A549 (cell line): ENCODE measurements at regions not wholly inside any gene's neighbourhood (a gene's known extent, or its start where the extent isn't known, plus 50 kb on each side); places are given as distances from the start of the nearest gene placed in this dataset.

Experiments
- ATAC-seq, 2 experiments: fragments of 200-7000 bp in 1 of 2; fragments of >200 bp in 1 of 2; cut with Nextera tagmentation in 1 of 2; cut with Tn5 transposase in 1 of 2; 3 replicates each; pipeline versions ENCODE4 v1.8.0 to v1.9.1; 2018 to 2020; ENCODE audit warnings: mild to moderate bottlenecking in 1 of 2, moderate library complexity in 1 of 2
- CTCF ChIA-PET: fragments of 300-600 bp; sonication (Branson Sonifier 250); formaldehyde crosslinking; extraction: SDS; loops from one replicate; lab custom pipeline; 2021; ENCODE audit warnings: antibody characterized with exemption, inconsistent platforms; lab: Yijun Ruan, JAX
- POLR2A ChIA-PET: fragments of 350-600 bp; formaldehyde crosslinking; extraction: SDS; loops from one replicate; lab custom pipeline; 2021; ENCODE audit warnings: antibody characterized with exemption, inconsistent platforms; lab: Yijun Ruan, JAX
- DNase-seq, 2 experiments: peaks; one replicate each; pipeline versions ENCODE4 v3.0.0 to v3.0.0-alpha.2; 2011 to 2016; ENCODE audit warnings: low read depth in 1 of 2, low spot score in 1 of 2
- FAIRE-seq: peaks from 2 replicates; lab custom pipeline; 2011; peaks lifted over from hg19 to GRCh38; lab: Jason Lieb, UNC
- H3K27ac ChIP-seq, 2 experiments: fragments of >200 bp; sonication (Bioruptor Twin); formaldehyde crosslinking; 3 replicates each; pipeline ENCODE4 v1.5.1; 2016 to 2017
- H3K4me1 ChIP-seq: fragments of >200 bp; sonication (Bioruptor Twin); formaldehyde crosslinking; 3 replicates; pipeline ENCODE4 v1.6.1; 2016
- H3K4me2 ChIP-seq: fragments of >200 bp; sonication (Bioruptor Twin); formaldehyde crosslinking; 3 replicates; pipeline ENCODE4 v1.6.1; 2016
- H3K4me3 ChIP-seq: fragments of >200 bp; sonication (Bioruptor Twin); formaldehyde crosslinking; 3 replicates; pipeline ENCODE4 v1.5.1; 2016
- H3K9me3 ChIP-seq: fragments of >200 bp; sonication (Bioruptor Twin); formaldehyde crosslinking; 3 replicates; pipeline ENCODE4 v1.6.1; 2016
- BCL3 ChIP-seq: fragments of >200 bp; sonication (Bioruptor Twin); formaldehyde crosslinking; IDR thresholded peaks from 3 replicates; pipeline ENCODE4 v1.6.1; 2016
- CHD2 ChIP-seq: fragments of 150-350 bp; IDR thresholded peaks from 2 replicates; pipeline ENCODE4 v1.6.1; 2014; ENCODE audit warnings: low read length; ENCODE audit not compliant: partially characterized antibody
- CTCF ChIP-seq: fragments of >200 bp; sonication (Bioruptor Twin); formaldehyde crosslinking; IDR thresholded peaks from 3 replicates; pipeline ENCODE4 v1.5.1; 2016
- EHMT2 ChIP-seq: fragments of 200-600 bp; sonication (generic); IDR thresholded peaks from 2 replicates; pipeline ENCODE4 v1.6.1; 2016; ENCODE audit warnings: antibody characterized with exemption, low read depth, mild to moderate bottlenecking, moderate library complexity
- ELK1 ChIP-seq: fragments of 150-350 bp; IDR thresholded peaks from 2 replicates; pipeline ENCODE4 v1.6.1; 2014; ENCODE audit warnings: low read depth, mild to moderate bottlenecking, low read length
- HOXB5 ChIP-seq: fragments of 250-450 bp; sonication (Bioruptor Pico); IDR thresholded peaks from 2 replicates; pipeline ENCODE4 v1.5.0; 2020; ENCODE audit warnings: mild to moderate bottlenecking, moderate library complexity
- MYC ChIP-seq: IDR thresholded peaks from 2 replicates; pipeline ENCODE4 v1.6.1; 2012; ENCODE audit warnings: mild to moderate bottlenecking, inconsistent platforms, low read length, improper control_type of control experiment, borderline replicate concordance
- NFE2L2 ChIP-seq: fragments of 150-350 bp; conservative IDR thresholded peaks from 2 replicates; pipeline ENCODE4 v1.6.1; 2014; ENCODE audit warnings: low read length
- PBX3 ChIP-seq: IDR thresholded peaks from 2 replicates; pipeline ENCODE4 v1.6.1; 2012
- POLR2A ChIP-seq: IDR thresholded peaks from 2 replicates; pipeline ENCODE4 v1.6.1; 2012; ENCODE audit warnings: mild to moderate bottlenecking, low read length
- RAD21 ChIP-seq, 2 experiments: fragments of >200 bp in 1 of 2; sonication (Bioruptor Twin) in 1 of 2; formaldehyde crosslinking in 1 of 2; IDR thresholded peaks in 1 of 2; conservative IDR thresholded peaks in 1 of 2; 2 replicates in 1 of 2; 3 replicates in 1 of 2; pipeline ENCODE4 v1.6.1; 2012 to 2018; ENCODE audit warnings: inconsistent platforms in 1 of 2
- RFX5 ChIP-seq: fragments of 450-650 bp; IDR thresholded peaks from 2 replicates; pipeline ENCODE4 v1.7.1; 2014; ENCODE audit warnings: antibody characterized with exemption, mild to moderate bottlenecking, moderate library complexity
- RNF2 ChIP-seq: fragments of 200-600 bp; sonication (generic); IDR thresholded peaks from 2 replicates; pipeline ENCODE4 v1.6.1; 2016; ENCODE audit warnings: low read depth, mild to moderate bottlenecking, antibody characterized with exemption, moderate library complexity, borderline replicate concordance
- SMC3 ChIP-seq: fragments of >200 bp; sonication (Bioruptor Twin); formaldehyde crosslinking; IDR thresholded peaks from 3 replicates; pipeline ENCODE4 v1.6.1; 2018; ENCODE audit warnings: inconsistent platforms
- SREBF2 ChIP-seq: fragments of 450-650 bp; IDR thresholded peaks from 2 replicates; pipeline ENCODE4 v1.6.1; 2014; ENCODE audit warnings: mild to moderate bottlenecking, moderate library complexity
- TFCP2L1 ChIP-seq: fragments of 250-450 bp; sonication (Bioruptor Pico); IDR thresholded peaks from 2 replicates; pipeline ENCODE4 v1.5.0; 2021; ENCODE audit warnings: mild to moderate bottlenecking
- ZC3H11A ChIP-seq: fragments of 450-650 bp; IDR thresholded peaks from 2 replicates; pipeline ENCODE4 v1.6.1; 2014; ENCODE audit warnings: antibody characterized with exemption, mild to moderate bottlenecking
- ZNF302 ChIP-seq: fragments of 250-450 bp; sonication (Bioruptor Pico); IDR thresholded peaks from 2 replicates; pipeline ENCODE4 v1.9.0; 2021; ENCODE audit warnings: inconsistent platforms, mild to moderate bottlenecking, moderate library complexity
- WGBS: methylation state at CpG from one replicate; pipeline ENCODE4 v1.1.6; 2017; ENCODE audit errors: missing lambda C conversion rate; 5-methylcytosine and 5-hydroxymethylcytosine counted together
- TF ChIP-seq, protein P1 (sequence below): fragments of >200 bp; sonication (Bioruptor Twin); formaldehyde crosslinking; IDR thresholded peaks from 2 replicates; pipeline ENCODE4 v1.6.1; 2016
- TF ChIP-seq, protein P2 (sequence below): fragments of 250-450 bp; sonication (Bioruptor Pico); IDR thresholded peaks from 2 replicates; pipeline ENCODE4 v1.5.0; 2021; ENCODE audit warnings: mild to moderate bottlenecking, moderate library complexity, borderline replicate concordance

DNA sequence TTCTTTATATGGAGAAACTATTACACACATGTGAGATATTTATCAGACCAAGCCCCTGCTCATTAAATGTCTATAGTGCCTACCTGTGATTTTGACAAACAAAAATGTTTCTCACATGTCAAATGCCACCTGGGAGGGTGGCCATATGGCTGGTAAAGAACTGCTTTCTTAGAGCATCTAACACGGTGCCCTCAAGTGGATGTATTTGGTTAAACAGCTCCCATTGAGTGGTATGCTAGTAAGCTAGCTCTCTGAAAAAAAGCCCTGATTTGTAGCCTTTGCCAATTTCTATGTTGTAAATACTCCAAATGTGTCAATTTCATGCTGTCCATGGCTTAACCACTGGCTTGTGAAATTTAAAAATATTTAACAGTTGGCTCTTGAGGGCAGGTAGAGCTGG lies 94.6 kb downstream of the PMAIP1 start:
- CTCF ChIA-PET: interaction anchor here (1.1 to 3.8 kb wide), 4 partner anchors 9 to 556 kb away, joined by 3 to 70 read pairs (median 17); no protein-coding TSS in a partner anchor
- Histone ChIP-seq H3K4me2 (no peak overlapping the region), H3K27ac (no peak overlapping the region), H3K9me3 (no peaks in the 10 kb centered on the region), H3K4me1 (no peaks in the 10 kb centered on the region), H3K4me3 (no peak overlapping the region)
- POLR2A ChIA-PET: no interaction called here
- FAIRE-seq: no peak
- 21% methylated on average over 1 of the region's 1 CpG for WGBS
- TF ChIP-seq ELK1 (no peak), CTCF (0 out of 3 replicates have a peak, but pooled peaks have one; percentile 7)
- ATAC-seq: peak in 1 of 2 experiments; percentile 54; a peak in 1 of 6 replicates
- peak in 1 of 2 experiments; percentile 11 for DNase-seq

DNA sequence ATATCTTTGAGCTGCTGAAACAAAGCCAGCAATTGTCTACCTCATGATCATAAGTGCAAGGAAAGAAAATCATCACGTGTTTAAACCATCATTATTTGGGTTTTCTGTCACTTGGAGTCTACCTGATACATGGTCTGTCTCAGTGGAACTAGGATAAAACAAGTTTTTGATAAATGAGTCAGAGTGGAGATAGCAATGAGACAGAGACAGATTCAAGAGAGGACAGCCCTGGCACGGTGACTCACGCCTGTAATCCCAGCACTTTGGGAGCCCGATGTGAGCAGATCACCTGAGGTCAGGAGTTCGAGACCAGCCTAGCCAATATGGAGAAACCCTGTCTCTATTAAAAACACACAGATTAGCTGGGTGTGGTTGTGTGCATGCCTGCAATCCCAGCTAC lies 93.8 kb downstream of the PMAIP1 start:
- TF ChIP-seq HOXB5 (CRISPR knock-in tag): no peak
- TF ChIP-seq, protein P1, sequence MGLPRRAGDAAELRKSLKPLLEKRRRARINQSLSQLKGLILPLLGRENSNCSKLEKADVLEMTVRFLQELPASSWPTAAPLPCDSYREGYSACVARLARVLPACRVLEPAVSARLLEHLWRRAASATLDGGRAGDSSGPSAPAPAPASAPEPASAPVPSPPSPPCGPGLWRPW: no peak
- no peak for TF ChIP-seq POLR2A
- no peak for TF ChIP-seq PBX3
- Histone ChIP-seq H3K27ac (no peak overlapping the region), H3K4me3 (no peak overlapping the region), H3K4me1 (no peaks in the 10 kb centered on the region), H3K4me2 (no peak overlapping the region), H3K9me3 (no peaks in the 10 kb centered on the region)
- no peak for FAIRE-seq
- no peak for DNase-seq
- CTCF ChIA-PET: interaction anchor here (1.1 to 3.8 kb wide), 4 partner anchors 8 to 557 kb away, joined by 3 to 70 read pairs (median 17); no protein-coding TSS in a partner anchor
- WGBS: 59% methylated on average over 5 of the region's 5 CpGs
- no peak for ATAC-seq
- POLR2A ChIA-PET: no interaction called here

DNA sequence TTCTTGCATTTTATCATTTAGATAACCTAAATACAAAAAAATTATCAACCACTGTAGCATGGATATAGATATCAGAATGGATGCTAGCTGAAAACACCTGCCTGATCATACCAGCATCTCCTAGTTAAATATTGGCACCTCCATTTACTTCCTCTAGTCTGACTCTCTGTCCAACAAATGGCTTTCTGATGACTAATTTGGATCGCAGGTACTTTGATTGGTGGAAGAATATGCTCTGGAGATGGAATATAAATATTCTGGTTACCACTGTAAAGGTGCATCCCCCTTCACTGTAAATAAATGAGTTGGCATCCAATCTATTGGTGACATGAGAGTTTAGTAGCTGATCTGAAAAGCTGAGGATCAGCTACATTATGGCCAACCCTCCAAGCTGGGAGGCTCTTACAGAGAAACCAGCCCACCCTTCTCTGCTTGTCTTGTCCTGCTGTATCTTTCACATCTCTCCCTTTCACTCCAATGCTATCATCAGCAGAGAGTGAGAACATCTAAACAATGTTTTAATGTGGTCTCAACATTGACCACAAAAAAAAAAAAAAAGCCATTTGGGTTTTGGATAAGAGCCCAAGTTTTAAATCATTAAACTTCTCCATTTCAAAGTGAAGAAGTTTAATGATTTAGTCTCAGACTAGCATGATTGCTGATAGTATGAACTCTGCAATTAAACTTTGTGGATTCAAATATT lies 90.5 kb downstream of the PMAIP1 start:
- no peaks in the 10 kb centered on the region for H3K4me1 ChIP-seq
- no peak overlapping the region for H3K4me2 ChIP-seq
- no peak overlapping the region for H3K4me3 ChIP-seq
- no peak overlapping the region for H3K27ac ChIP-seq
- no peak for TF ChIP-seq MYC
- TF ChIP-seq RFX5: no peak
- no peak for TF ChIP-seq ZC3H11A
- TF ChIP-seq ZNF302: no peak
- TF ChIP-seq HOXB5 (CRISPR knock-in tag): no peak
- 59% methylated on average over 1 of the region's 1 CpG for WGBS
- FAIRE-seq (no peak), ATAC-seq (no peak), DNase-seq (no peak)
- CTCF ChIA-PET: interaction anchor here (0.5 to 2.6 kb wide), 5 partner anchors 12 to 858 kb away, joined by 3 to 11 read pairs (median 4); no protein-coding TSS in a partner anchor
- H3K9me3 ChIP-seq: no peaks in the 10 kb centered on the region
- POLR2A ChIA-PET: no interaction called here

DNA sequence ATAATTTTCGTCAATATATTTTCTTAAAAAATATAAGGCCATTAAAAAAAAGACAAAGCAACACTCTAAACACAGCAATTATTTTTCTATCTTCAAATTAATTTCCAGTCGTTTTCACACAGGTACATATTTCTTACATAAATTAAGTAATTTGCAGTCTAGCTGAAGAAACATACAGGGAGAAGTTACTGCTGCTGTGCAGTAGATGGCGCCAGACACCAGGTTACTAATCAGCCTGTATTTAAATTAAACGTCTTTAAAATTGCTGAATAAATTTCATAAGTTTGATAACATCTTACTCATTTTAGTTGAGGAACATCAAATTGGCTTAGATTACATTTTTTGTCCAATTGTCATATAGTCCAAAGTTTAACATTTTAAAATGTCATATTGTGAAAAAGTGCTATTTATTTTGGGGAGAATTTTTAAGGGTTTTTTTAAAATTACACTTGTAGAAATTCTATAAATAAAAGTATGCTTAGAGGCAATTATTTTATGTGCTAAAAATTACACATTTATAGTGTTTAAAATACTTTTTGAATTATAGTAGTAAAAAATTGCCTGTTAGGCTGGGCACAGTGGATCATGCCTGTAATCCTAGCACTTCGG lies 88.4 kb downstream of the PMAIP1 start:
- DNase-seq (peak; percentile 7 to 53), ATAC-seq (no peak), FAIRE-seq (no peak)
- Histone ChIP-seq H3K4me2 (no peak overlapping the region), H3K27ac (no peak overlapping the region), H3K9me3 (no peaks in the 10 kb centered on the region), H3K4me3 (no peak overlapping the region), H3K4me1 (no peaks in the 10 kb centered on the region)
- ChIA-PET CTCF (interaction anchor here (0.7 to 3.0 kb wide), 19 partner anchors 8 to 1514 kb away, joined by 3 to 20 read pairs (median 4); no protein-coding TSS in a partner anchor), POLR2A (interaction anchor here (1.2 kb wide), 1 partner anchor 88 kb away, joined by 4 read pairs; no protein-coding TSS in a partner anchor)
- WGBS: 22% methylated on average over 5 of the region's 5 CpGs
- TF ChIP-seq RNF2: no peak
- TF ChIP-seq EHMT2: no peak
- TF ChIP-seq SREBF2: no peak
- TF ChIP-seq RAD21 (conservative IDR thresholded peaks at IDR 0.05 in 1 of 2, IDR thresholded peaks at IDR 0.05 in 1 of 2): peak; percentile 88 to 90
- no peak for TF ChIP-seq CHD2
- TF ChIP-seq, protein P2, sequence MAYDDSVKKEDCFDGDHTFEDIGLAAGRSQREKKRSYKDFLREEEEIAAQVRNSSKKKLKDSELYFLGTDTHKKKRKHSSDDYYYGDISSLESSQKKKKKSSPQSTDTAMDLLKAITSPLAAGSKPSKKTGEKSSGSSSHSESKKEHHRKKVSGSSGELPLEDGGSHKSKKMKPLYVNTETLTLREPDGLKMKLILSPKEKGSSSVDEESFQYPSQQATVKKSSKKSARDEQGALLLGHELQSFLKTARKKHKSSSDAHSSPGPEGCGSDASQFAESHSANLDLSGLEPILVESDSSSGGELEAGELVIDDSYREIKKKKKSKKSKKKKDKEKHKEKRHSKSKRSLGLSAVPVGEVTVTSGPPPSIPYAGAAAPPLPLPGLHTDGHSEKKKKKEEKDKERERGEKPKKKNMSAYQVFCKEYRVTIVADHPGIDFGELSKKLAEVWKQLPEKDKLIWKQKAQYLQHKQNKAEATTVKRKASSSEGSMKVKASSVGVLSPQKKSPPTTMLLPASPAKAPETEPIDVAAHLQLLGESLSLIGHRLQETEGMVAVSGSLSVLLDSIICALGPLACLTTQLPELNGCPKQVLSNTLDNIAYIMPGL (CRISPR knock-in tag): no peak
- TF ChIP-seq BCL3: no peak
- no peak for TF ChIP-seq NFE2L2
- TF ChIP-seq TFCP2L1 (CRISPR knock-in tag): no peak
- peak; percentile 84 for TF ChIP-seq SMC3
